WTC11 (cell line): ENCODE measurements at regions not wholly inside any gene's neighbourhood (a gene's known extent, or its start where the extent isn't known, plus 50 kb on each side); places are given as distances from the start of the nearest gene placed in this dataset.

Experiments
- ATAC-seq: fragments of 200-7000 bp; cut with Tn5 transposase; 2 replicates; pipeline ENCODE4 v1.10.0; 2021; ENCODE audit warnings: mild to moderate bottlenecking, moderate library complexity
- CTCF ChIA-PET: fragments of 300-600 bp; sonication (Branson Sonifier 250); formaldehyde crosslinking; loops from one replicate; lab custom pipeline; 2021; ENCODE audit warnings: antibody characterized with exemption; lab: Charles Lee
- POLR2A ChIA-PET: fragments of 350-600 bp; sonication (Branson Sonifier 250); formaldehyde crosslinking; loops from one replicate; lab custom pipeline; 2021; ENCODE audit warnings: antibody characterized with exemption; lab: Charles Lee
- DNase-seq: peaks from one replicate; pipeline ENCODE4 v3.0.0; 2021; ENCODE audit warnings: low spot score
- H3K27ac Mint-ChIP-seq: 2 replicates; pipeline ENCODE4 v1.8.0; 2021; ENCODE audit warnings: mixed read lengths
- H3K27me3 Mint-ChIP-seq: 2 replicates; pipeline ENCODE4 v1.8.0; 2021; ENCODE audit warnings: low read depth, mild to moderate bottlenecking, moderate library complexity, mixed read lengths
- H3K36me3 Mint-ChIP-seq: 2 replicates; pipeline ENCODE4 v1.8.0; 2021; ENCODE audit warnings: mixed read lengths
- H3K4me1 Mint-ChIP-seq: 2 replicates; pipeline ENCODE4 v1.8.0; 2022; ENCODE audit warnings: mixed read lengths
- H3K4me3 Mint-ChIP-seq: 2 replicates; pipeline ENCODE4 v1.8.0; 2021; ENCODE audit warnings: mild to moderate bottlenecking, moderate library complexity, mixed read lengths
- H3K9me3 Mint-ChIP-seq: 2 replicates; pipeline ENCODE4 v1.8.0; 2021; ENCODE audit warnings: mixed read lengths
- ETV6 ChIP-seq: sonication (generic); formaldehyde crosslinking; IDR thresholded peaks from 2 replicates; pipeline ENCODE4 v1.8.1; 2022; ENCODE audit warnings: mild to moderate bottlenecking, missing genetic modification reagents
- FOXK1 ChIP-seq: sonication (generic); formaldehyde crosslinking; IDR thresholded peaks from 2 replicates; pipeline ENCODE4 v1.8.0; 2022; ENCODE audit warnings: mild to moderate bottlenecking, moderate library complexity, missing genetic modification reagents
- GABPB1 ChIP-seq: sonication (generic); formaldehyde crosslinking; IDR thresholded peaks from 2 replicates; pipeline ENCODE4 v1.8.1; 2023; ENCODE audit warnings: mild to moderate bottlenecking, missing genetic modification reagents
- JUN ChIP-seq: sonication (generic); formaldehyde crosslinking; IDR thresholded peaks from 2 replicates; pipeline ENCODE4 v1.8.0; 2023; ENCODE audit warnings: mild to moderate bottlenecking, missing genetic modification reagents
- NR1H2 ChIP-seq: sonication (generic); formaldehyde crosslinking; IDR thresholded peaks from 2 replicates; pipeline ENCODE4 v1.9.0; 2021; ENCODE audit warnings: mild to moderate bottlenecking, moderate library complexity, missing genetic modification reagents
- SMAD3 ChIP-seq: sonication (generic); formaldehyde crosslinking; IDR thresholded peaks from 2 replicates; pipeline ENCODE4 v1.8.0; 2022; ENCODE audit warnings: missing genetic modification reagents, mild to moderate bottlenecking, borderline replicate concordance
- SP1 ChIP-seq: sonication (generic); formaldehyde crosslinking; conservative IDR thresholded peaks from 2 replicates; pipeline ENCODE4 v1.8.1; 2022; ENCODE audit warnings: missing genetic modification reagents
- TEAD1 ChIP-seq: sonication (generic); formaldehyde crosslinking; IDR thresholded peaks from 2 replicates; pipeline ENCODE4 v1.8.0; 2022; ENCODE audit warnings: mild to moderate bottlenecking, missing genetic modification reagents
- ZBTB21 ChIP-seq: sonication (generic); formaldehyde crosslinking; IDR thresholded peaks from 2 replicates; pipeline ENCODE4 v1.8.1; 2023; ENCODE audit warnings: mild to moderate bottlenecking, missing genetic modification reagents, borderline replicate concordance
- ZNF396 ChIP-seq: fragments of 250-450 bp; sonication (Bioruptor Pico); IDR thresholded peaks from 2 replicates; pipeline ENCODE4 v1.8.0; 2021; ENCODE audit warnings: mild to moderate bottlenecking, moderate library complexity, borderline replicate concordance
- ZNF671 ChIP-seq: fragments of 250-450 bp; sonication (Bioruptor Pico); IDR thresholded peaks from 2 replicates; pipeline ENCODE4 v1.8.0; 2021; ENCODE audit warnings: mild to moderate bottlenecking
- TF ChIP-seq, protein P1 (sequence below): fragments of 250-450 bp; sonication (Bioruptor Pico); IDR thresholded peaks from 2 replicates; pipeline ENCODE4 v1.8.0; 2021; ENCODE audit warnings: mild to moderate bottlenecking
- TF ChIP-seq, protein P2 (sequence below): sonication (generic); formaldehyde crosslinking; IDR thresholded peaks from 2 replicates; pipeline ENCODE4 v1.8.0; 2022; ENCODE audit warnings: mild to moderate bottlenecking, missing genetic modification reagents
- TF ChIP-seq, protein P3 (sequence below): fragments of 250-450 bp; sonication (Bioruptor Pico); IDR thresholded peaks from 2 replicates; pipeline ENCODE4 v1.9.0; 2021; ENCODE audit warnings: mild to moderate bottlenecking
- TF ChIP-seq, protein P4 (sequence below): sonication (generic); formaldehyde crosslinking; IDR thresholded peaks from 2 replicates; pipeline ENCODE4 v1.8.0; 2022; ENCODE audit warnings: mild to moderate bottlenecking, missing genetic modification reagents
- TF ChIP-seq, protein P5 (sequence below): sonication (generic); formaldehyde crosslinking; IDR thresholded peaks from 2 replicates; pipeline ENCODE4 v1.8.0; 2023; ENCODE audit warnings: missing genetic modification reagents, mild to moderate bottlenecking, borderline replicate concordance
- TF ChIP-seq, protein P6 (sequence below): sonication (generic); formaldehyde crosslinking; IDR thresholded peaks from 2 replicates; pipeline ENCODE4 v1.8.0; 2022; ENCODE audit warnings: mild to moderate bottlenecking, missing genetic modification reagents
- TF ChIP-seq, protein P7 (sequence below): sonication (generic); formaldehyde crosslinking; IDR thresholded peaks from 2 replicates; pipeline ENCODE4 v1.8.1; 2022; ENCODE audit warnings: low read depth, mild to moderate bottlenecking, moderate library complexity, missing genetic modification reagents, borderline replicate concordance
- TF ChIP-seq, protein P8 (sequence below): sonication (generic); formaldehyde crosslinking; IDR thresholded peaks from 2 replicates; pipeline ENCODE4 v1.8.1; 2023; ENCODE audit warnings: mild to moderate bottlenecking, missing genetic modification reagents
- TF ChIP-seq, protein P9 (sequence below): fragments of 250-450 bp; sonication (Bioruptor Pico); IDR thresholded peaks from 2 replicates; pipeline ENCODE4 v2.1.2; 2022; ENCODE audit warnings: mild to moderate bottlenecking, moderate library complexity

DNA sequence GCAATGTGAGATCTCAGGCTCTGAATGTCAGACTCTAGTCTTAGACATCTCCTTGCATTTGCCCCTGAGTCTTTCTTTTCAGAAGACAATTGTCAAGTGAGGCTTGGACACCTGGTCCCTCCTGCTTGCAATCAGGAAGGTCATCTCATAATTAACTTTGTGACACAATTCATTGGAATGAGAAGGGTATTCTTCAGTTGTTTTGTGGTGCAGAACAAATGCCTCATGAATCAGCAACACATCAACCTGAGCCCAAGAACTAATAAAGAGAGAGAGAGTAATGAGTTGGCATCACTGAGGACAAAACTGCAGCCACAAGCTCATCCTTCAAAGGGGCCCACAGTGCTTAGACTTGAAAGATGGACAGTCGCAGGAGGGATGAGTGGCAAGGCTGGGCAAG is 375.8 kb downstream of the INSC start (continued):
- TF ChIP-seq, protein P1, sequence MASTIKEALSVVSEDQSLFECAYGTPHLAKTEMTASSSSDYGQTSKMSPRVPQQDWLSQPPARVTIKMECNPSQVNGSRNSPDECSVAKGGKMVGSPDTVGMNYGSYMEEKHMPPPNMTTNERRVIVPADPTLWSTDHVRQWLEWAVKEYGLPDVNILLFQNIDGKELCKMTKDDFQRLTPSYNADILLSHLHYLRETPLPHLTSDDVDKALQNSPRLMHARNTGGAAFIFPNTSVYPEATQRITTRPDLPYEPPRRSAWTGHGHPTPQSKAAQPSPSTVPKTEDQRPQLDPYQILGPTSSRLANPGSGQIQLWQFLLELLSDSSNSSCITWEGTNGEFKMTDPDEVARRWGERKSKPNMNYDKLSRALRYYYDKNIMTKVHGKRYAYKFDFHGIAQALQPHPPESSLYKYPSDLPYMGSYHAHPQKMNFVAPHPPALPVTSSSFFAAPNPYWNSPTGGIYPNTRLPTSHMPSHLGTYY (CRISPR knock-in tag) = no peak
- TF ChIP-seq, protein P2, sequence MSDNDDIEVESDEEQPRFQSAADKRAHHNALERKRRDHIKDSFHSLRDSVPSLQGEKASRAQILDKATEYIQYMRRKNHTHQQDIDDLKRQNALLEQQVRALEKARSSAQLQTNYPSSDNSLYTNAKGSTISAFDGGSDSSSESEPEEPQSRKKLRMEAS (CRISPR knock-in tag) = no peak
- TF ChIP-seq JUN (CRISPR knock-in tag) = no peak
- no peak for TF ChIP-seq SMAD3 (CRISPR knock-in tag)
- no peak for TF ChIP-seq ZBTB21 (CRISPR knock-in tag)
- TF ChIP-seq, protein P3, sequence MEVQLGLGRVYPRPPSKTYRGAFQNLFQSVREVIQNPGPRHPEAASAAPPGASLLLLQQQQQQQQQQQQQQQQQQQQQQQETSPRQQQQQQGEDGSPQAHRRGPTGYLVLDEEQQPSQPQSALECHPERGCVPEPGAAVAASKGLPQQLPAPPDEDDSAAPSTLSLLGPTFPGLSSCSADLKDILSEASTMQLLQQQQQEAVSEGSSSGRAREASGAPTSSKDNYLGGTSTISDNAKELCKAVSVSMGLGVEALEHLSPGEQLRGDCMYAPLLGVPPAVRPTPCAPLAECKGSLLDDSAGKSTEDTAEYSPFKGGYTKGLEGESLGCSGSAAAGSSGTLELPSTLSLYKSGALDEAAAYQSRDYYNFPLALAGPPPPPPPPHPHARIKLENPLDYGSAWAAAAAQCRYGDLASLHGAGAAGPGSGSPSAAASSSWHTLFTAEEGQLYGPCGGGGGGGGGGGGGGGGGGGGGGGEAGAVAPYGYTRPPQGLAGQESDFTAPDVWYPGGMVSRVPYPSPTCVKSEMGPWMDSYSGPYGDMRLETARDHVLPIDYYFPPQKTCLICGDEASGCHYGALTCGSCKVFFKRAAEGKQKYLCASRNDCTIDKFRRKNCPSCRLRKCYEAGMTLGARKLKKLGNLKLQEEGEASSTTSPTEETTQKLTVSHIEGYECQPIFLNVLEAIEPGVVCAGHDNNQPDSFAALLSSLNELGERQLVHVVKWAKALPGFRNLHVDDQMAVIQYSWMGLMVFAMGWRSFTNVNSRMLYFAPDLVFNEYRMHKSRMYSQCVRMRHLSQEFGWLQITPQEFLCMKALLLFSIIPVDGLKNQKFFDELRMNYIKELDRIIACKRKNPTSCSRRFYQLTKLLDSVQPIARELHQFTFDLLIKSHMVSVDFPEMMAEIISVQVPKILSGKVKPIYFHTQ (CRISPR knock-in tag) = no peak

DNA sequence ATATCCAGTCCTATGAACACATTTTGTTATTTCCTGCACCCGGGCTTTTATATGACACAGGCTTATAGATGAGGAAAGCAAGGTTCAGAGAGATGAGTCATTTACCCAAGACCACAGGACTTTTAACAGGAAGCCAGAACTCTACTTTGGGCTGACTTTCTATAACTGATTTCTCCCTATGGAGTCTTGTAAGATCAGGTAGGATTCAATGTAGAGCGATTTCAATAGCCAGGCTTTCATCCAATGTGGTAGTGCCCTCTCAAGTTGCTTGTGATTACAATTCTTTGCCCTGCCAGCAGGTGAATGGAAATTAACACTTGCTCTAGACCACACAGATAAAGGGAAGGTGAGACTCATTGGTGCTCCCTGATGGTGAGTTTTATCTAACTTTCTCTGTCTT is 378.3 kb downstream of the INSC start:
- H3K27me3 Mint-ChIP-seq = no peaks in the 10 kb centered on the region
- no peaks in the 10 kb centered on the region for H3K36me3 Mint-ChIP-seq
- ATAC-seq (peak; percentile 83), DNase-seq (no peak)
- H3K27ac Mint-ChIP-seq = no peak overlapping the region
- no peak overlapping the region for H3K4me3 Mint-ChIP-seq
- H3K4me1 Mint-ChIP-seq = peaks cover 9% of the 10 kb centered on the region
- CTCF ChIA-PET = no interaction called here
- peaks cover 15% of the 10 kb centered on the region for H3K9me3 Mint-ChIP-seq
- POLR2A ChIA-PET = no interaction called here
- TF ChIP-seq TEAD1 (CRISPR knock-in tag) = no peak
- TF ChIP-seq, protein P4, sequence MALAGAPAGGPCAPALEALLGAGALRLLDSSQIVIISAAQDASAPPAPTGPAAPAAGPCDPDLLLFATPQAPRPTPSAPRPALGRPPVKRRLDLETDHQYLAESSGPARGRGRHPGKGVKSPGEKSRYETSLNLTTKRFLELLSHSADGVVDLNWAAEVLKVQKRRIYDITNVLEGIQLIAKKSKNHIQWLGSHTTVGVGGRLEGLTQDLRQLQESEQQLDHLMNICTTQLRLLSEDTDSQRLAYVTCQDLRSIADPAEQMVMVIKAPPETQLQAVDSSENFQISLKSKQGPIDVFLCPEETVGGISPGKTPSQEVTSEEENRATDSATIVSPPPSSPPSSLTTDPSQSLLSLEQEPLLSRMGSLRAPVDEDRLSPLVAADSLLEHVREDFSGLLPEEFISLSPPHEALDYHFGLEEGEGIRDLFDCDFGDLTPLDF (CRISPR knock-in tag) = no peak
- TF ChIP-seq, protein P5, sequence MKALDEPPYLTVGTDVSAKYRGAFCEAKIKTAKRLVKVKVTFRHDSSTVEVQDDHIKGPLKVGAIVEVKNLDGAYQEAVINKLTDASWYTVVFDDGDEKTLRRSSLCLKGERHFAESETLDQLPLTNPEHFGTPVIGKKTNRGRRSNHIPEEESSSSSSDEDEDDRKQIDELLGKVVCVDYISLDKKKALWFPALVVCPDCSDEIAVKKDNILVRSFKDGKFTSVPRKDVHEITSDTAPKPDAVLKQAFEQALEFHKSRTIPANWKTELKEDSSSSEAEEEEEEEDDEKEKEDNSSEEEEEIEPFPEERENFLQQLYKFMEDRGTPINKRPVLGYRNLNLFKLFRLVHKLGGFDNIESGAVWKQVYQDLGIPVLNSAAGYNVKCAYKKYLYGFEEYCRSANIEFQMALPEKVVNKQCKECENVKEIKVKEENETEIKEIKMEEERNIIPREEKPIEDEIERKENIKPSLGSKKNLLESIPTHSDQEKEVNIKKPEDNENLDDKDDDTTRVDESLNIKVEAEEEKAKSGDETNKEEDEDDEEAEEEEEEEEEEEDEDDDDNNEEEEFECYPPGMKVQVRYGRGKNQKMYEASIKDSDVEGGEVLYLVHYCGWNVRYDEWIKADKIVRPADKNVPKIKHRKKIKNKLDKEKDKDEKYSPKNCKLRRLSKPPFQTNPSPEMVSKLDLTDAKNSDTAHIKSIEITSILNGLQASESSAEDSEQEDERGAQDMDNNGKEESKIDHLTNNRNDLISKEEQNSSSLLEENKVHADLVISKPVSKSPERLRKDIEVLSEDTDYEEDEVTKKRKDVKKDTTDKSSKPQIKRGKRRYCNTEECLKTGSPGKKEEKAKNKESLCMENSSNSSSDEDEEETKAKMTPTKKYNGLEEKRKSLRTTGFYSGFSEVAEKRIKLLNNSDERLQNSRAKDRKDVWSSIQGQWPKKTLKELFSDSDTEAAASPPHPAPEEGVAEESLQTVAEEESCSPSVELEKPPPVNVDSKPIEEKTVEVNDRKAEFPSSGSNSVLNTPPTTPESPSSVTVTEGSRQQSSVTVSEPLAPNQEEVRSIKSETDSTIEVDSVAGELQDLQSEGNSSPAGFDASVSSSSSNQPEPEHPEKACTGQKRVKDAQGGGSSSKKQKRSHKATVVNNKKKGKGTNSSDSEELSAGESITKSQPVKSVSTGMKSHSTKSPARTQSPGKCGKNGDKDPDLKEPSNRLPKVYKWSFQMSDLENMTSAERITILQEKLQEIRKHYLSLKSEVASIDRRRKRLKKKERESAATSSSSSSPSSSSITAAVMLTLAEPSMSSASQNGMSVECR = no peak
- TF ChIP-seq, protein P6, sequence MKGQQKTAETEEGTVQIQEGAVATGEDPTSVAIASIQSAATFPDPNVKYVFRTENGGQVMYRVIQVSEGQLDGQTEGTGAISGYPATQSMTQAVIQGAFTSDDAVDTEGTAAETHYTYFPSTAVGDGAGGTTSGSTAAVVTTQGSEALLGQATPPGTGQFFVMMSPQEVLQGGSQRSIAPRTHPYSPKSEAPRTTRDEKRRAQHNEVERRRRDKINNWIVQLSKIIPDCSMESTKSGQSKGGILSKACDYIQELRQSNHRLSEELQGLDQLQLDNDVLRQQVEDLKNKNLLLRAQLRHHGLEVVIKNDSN (CRISPR knock-in tag) = no peak
- no peak for TF ChIP-seq NR1H2
- no peak for TF ChIP-seq GABPB1 (CRISPR knock-in tag)
- no peak for TF ChIP-seq ETV6 (CRISPR knock-in tag)
- TF ChIP-seq, protein P7, sequence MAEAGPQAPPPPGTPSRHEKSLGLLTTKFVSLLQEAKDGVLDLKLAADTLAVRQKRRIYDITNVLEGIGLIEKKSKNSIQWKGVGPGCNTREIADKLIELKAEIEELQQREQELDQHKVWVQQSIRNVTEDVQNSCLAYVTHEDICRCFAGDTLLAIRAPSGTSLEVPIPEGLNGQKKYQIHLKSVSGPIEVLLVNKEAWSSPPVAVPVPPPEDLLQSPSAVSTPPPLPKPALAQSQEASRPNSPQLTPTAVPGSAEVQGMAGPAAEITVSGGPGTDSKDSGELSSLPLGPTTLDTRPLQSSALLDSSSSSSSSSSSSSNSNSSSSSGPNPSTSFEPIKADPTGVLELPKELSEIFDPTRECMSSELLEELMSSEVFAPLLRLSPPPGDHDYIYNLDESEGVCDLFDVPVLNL = no peak
- TF ChIP-seq, protein P8, sequence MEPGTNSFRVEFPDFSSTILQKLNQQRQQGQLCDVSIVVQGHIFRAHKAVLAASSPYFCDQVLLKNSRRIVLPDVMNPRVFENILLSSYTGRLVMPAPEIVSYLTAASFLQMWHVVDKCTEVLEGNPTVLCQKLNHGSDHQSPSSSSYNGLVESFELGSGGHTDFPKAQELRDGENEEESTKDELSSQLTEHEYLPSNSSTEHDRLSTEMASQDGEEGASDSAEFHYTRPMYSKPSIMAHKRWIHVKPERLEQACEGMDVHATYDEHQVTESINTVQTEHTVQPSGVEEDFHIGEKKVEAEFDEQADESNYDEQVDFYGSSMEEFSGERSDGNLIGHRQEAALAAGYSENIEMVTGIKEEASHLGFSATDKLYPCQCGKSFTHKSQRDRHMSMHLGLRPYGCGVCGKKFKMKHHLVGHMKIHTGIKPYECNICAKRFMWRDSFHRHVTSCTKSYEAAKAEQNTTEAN (CRISPR knock-in tag) = no peak
- no peak for TF ChIP-seq SP1
- TF ChIP-seq ZNF671 (CRISPR knock-in tag) = no peak
- no peak for TF ChIP-seq ZNF396
- TF ChIP-seq, protein P9, sequence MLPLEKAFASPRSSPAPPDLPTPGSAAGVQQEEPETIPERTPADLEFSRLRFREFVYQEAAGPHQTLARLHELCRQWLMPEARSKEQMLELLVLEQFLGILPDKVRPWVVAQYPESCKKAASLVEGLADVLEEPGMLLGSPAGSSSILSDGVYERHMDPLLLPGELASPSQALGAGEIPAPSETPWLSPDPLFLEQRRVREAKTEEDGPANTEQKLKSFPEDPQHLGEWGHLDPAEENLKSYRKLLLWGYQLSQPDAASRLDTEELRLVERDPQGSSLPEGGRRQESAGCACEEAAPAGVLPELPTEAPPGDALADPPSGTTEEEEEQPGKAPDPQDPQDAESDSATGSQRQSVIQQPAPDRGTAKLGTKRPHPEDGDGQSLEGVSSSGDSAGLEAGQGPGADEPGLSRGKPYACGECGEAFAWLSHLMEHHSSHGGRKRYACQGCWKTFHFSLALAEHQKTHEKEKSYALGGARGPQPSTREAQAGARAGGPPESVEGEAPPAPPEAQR (CRISPR knock-in tag) = no peak
- no peak for TF ChIP-seq SMAD3 (CRISPR knock-in tag)
- TF ChIP-seq, protein P1 (CRISPR knock-in tag) = no peak
- no peak for TF ChIP-seq FOXK1
